Astrocyte (in vitro differentiated cells and primary cell): ENCODE measurements at regions not wholly inside any gene's neighbourhood (a gene's known extent, or its start where the extent isn't known, plus 50 kb on each side); places are given as distances from the start of the nearest gene placed in this dataset.
"Not testable (repeated sequence)": the region's sequence is repeated elsewhere in the genome, so short reads cannot be mapped to it uniquely, and the experiment has no call there.

Experiments used
- EZH2 ChIP-seq: IDR thresholded peaks from 2 replicates; pipeline ENCODE4 v1.6.1; 2012; ENCODE audit warnings: mild to moderate bottlenecking, low read length, inconsistent platforms; ENCODE audit not compliant: insufficient read depth
- TF ChIP-seq, protein P1 (sequence below): IDR thresholded peaks from 2 replicates; pipeline ENCODE4 v1.5.1; 2011; ENCODE audit warnings: low read depth, mild to moderate bottlenecking, inconsistent platforms, low read length, moderate library complexity; ENCODE audit not compliant: insufficient read depth

DNA sequence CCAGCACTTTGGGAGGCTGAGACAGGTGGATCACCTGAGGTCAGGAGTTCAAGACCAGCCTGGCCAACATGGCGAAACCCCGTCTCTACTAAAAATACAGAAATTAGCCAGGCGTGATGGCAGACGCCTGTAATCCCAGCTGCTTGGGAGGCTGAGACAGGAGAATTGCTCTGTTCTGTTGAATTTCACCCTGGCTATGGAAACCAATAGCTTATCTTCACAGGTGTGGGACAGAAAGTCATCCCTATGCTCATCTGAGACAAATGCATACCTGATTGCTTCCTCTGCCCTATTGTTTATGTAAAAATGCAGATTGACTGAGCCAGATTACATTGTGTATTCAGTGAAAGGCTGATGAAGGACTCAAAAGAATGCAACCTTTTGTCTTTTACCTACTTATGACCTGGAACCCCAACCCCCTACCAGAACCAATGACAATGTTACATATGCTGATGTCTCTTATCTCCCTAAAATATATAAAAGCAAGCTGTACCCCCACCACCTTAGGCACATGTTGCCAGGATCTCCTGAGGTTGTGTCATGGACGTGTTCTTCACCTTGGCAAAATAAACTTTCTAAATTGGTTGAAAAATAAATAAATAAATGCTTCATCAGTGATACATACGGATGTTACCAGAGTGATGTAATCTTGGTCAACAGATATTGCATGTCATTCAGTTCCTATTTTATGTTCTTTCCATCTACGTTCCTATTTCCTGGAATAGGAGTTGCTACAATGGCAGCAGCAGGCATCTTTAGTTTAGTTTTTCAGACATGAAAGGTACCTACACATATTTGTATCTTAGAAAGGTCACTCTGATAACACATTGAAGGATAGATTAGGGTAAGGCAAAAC lies 189.4 kb upstream of the SLC38A2 start:
- TF ChIP-seq, protein P1, sequence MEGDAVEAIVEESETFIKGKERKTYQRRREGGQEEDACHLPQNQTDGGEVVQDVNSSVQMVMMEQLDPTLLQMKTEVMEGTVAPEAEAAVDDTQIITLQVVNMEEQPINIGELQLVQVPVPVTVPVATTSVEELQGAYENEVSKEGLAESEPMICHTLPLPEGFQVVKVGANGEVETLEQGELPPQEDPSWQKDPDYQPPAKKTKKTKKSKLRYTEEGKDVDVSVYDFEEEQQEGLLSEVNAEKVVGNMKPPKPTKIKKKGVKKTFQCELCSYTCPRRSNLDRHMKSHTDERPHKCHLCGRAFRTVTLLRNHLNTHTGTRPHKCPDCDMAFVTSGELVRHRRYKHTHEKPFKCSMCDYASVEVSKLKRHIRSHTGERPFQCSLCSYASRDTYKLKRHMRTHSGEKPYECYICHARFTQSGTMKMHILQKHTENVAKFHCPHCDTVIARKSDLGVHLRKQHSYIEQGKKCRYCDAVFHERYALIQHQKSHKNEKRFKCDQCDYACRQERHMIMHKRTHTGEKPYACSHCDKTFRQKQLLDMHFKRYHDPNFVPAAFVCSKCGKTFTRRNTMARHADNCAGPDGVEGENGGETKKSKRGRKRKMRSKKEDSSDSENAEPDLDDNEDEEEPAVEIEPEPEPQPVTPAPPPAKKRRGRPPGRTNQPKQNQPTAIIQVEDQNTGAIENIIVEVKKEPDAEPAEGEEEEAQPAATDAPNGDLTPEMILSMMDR = not testable (repeated sequence)
- TF ChIP-seq EZH2 = not testable (repeated sequence)
